GM18907 (cell line): ENCODE measurements at regions not wholly inside any gene's neighbourhood (a gene's known extent, or its start where the extent isn't known, plus 50 kb on each side); places are given as distances from the start of the nearest gene placed in this dataset.
"Not testable (repeated sequence)": the region's sequence is repeated elsewhere in the genome, so short reads cannot be mapped to it uniquely, and the experiment has no call there.

ENCODE experiments used
- ATAC-seq: cut with Tn5 transposase; IDR thresholded peaks from one replicate; pipeline ENCODE4 v1.9.1; 2021; ENCODE audit warnings: mild to moderate bottlenecking, moderate library complexity; ENCODE audit not compliant: unreplicated experiment

GRCh38 chr4:107392951-107393350 is 327.1 kb downstream of the PAPSS1 start:
- no peak for ATAC-seq

GRCh38 chr4:107392380-107392779 is 327.7 kb downstream of the PAPSS1 start:
- no peak for ATAC-seq

GRCh38 chr4:107391630-107392028 is 328.4 kb downstream of the PAPSS1 start:
- ATAC-seq = no peak

- no peak for ATAC-seq
Measured at GRCh38 chr4:107391009-107391629, 328.9 kb downstream of the PAPSS1 start.

- ATAC-seq = no peak
Measured at GRCh38 chr4:107389965-107390364, 330.1 kb downstream of the PAPSS1 start.

- no peak for ATAC-seq
Measured at GRCh38 chr4:107388736-107389274, 331.2 kb downstream of the PAPSS1 start.

- no peak for ATAC-seq
Measured at GRCh38 chr4:107380836-107381438, 339.1 kb downstream of the PAPSS1 start.

GRCh38 chr4:107380190-107380589 is 339.8 kb downstream of the PAPSS1 start:
- no peak for ATAC-seq

- no peak for ATAC-seq
Measured at GRCh38 chr4:107379054-107379869, 340.8 kb downstream of the PAPSS1 start.

GRCh38 chr4:107376293-107376692 is 340.2 kb upstream of the DKK2 start:
- ATAC-seq = no peak

GRCh38 chr4:107366900-107367299 is 330.8 kb upstream of the DKK2 start:
- no peak for ATAC-seq

- no peak for ATAC-seq
Measured at GRCh38 chr4:107366016-107366735, 330.1 kb upstream of the DKK2 start.

- no peak for ATAC-seq
Measured at GRCh38 chr4:107363125-107363524, 327.0 kb upstream of the DKK2 start.

- ATAC-seq = no peak
Measured at GRCh38 chr4:107359208-107359607, 323.1 kb upstream of the DKK2 start.

- not testable (repeated sequence) for ATAC-seq
Measured at GRCh38 chr4:107354304-107354703, 318.2 kb upstream of the DKK2 start.

GRCh38 chr4:107351196-107351595 is 315.1 kb upstream of the DKK2 start:
- no peak for ATAC-seq

- no peak for ATAC-seq
Measured at GRCh38 chr4:107349732-107350131, 313.6 kb upstream of the DKK2 start.

GRCh38 chr4:107349266-107349665 is 313.2 kb upstream of the DKK2 start:
- no peak for ATAC-seq

- ATAC-seq = no peak
Measured at GRCh38 chr4:107348188-107349050, 312.3 kb upstream of the DKK2 start.

- ATAC-seq = no peak
Measured at GRCh38 chr4:107333518-107333917, 297.4 kb upstream of the DKK2 start.
